ENCODE measurements at regions not wholly inside any gene's neighbourhood (a gene's known extent, or its start where the extent isn't known, plus 50 kb on each side); places are given as distances from the start of the nearest gene placed in this dataset.

GRCh38 chr10:109250152-109250551 lies 673.2 kb downstream of the XPNPEP1 start:
- CTCF ChIA-PET = interaction anchor here (1.0 kb wide), 1 partner anchor 29 kb away, joined by 3 read pairs; no protein-coding TSS in a partner anchor
- POLR2A ChIA-PET = no interaction called here

GRCh38 chr10:109247814-109248213 lies 675.5 kb downstream of the XPNPEP1 start:
- H3K4me1 ChIP-seq (ENCODE audit: control insufficient read depth, insufficient read depth, low read length) = no peaks in the 10 kb centered on the region
- ChIA-PET CTCF (no interaction called here), POLR2A (no interaction called here)
- no peaks in the 10 kb centered on the region for H3K36me3 ChIP-seq (ENCODE audit: control insufficient read depth in 2 of 2, insufficient read depth in 1 of 2, low read length in 2 of 2)
- no peak overlapping the region for H3K27ac ChIP-seq (ENCODE audit: extremely low read depth, low read depth, low read length)
- H3K4me3 ChIP-seq (ENCODE audit: low read depth, low read length) = no peak overlapping the region
- H3K9me3 ChIP-seq (ENCODE audit: control insufficient read depth, insufficient read depth, low read depth, low read length) = no peaks in the 10 kb centered on the region
- TF ChIP-seq ZNF10 (tag by site-specific recombination; IDR thresholded peaks at IDR 0.05) (no peak), ZNF157 (tag by site-specific recombination; IDR thresholded peaks at IDR 0.05) (no peak), BCL6B (tag by site-specific recombination; IDR thresholded peaks at IDR 0.05) (no peak)

More at GRCh38 chr10:109250152-109250551, 673.2 kb downstream of the XPNPEP1 start:
- no peak for TF ChIP-seq ZNF776 (tag by site-specific recombination; IDR thresholded peaks at IDR 0.05; ENCODE audit: borderline replicate concordance)
- no peak for TF ChIP-seq ZNF112 (tag by site-specific recombination; IDR thresholded peaks at IDR 0.05)
- TF ChIP-seq ZNF792 (tag by site-specific recombination; IDR thresholded peaks at IDR 0.05) = no peak
- TF ChIP-seq ZNF18 (tag by site-specific recombination; IDR thresholded peaks at IDR 0.05) = no peak
- no peak for TF ChIP-seq ZNF639 (tag by site-specific recombination; IDR thresholded peaks at IDR 0.05)
- TF ChIP-seq ZNF157 (tag by site-specific recombination; IDR thresholded peaks at IDR 0.05) = no peak
- TF ChIP-seq PRDM1 (tag by site-specific recombination; IDR thresholded peaks at IDR 0.05) = no peak
- TF ChIP-seq ZNF571 (tag by site-specific recombination; IDR thresholded peaks at IDR 0.05) = no peak
- no peak for TF ChIP-seq ZNF623 (tag by site-specific recombination; IDR thresholded peaks at IDR 0.05)
- TF ChIP-seq ZNF184 (tag by site-specific recombination; IDR thresholded peaks at IDR 0.05) = no peak
- TF ChIP-seq ZNF76 (tag by site-specific recombination; IDR thresholded peaks at IDR 0.05; ENCODE audit: borderline replicate concordance, low read depth) = no peak
- TF ChIP-seq ZNF169 (tag by site-specific recombination; IDR thresholded peaks at IDR 0.05) = no peak
- no peak for TF ChIP-seq ZNF132 (tag by site-specific recombination; IDR thresholded peaks at IDR 0.05; ENCODE audit: borderline replicate concordance)
- no peak for TF ChIP-seq ZNF266 (tag by site-specific recombination; IDR thresholded peaks at IDR 0.05; ENCODE audit: low read depth)
- TF ChIP-seq ZNF214 (tag by site-specific recombination; IDR thresholded peaks at IDR 0.05; ENCODE audit: borderline replicate concordance) = no peak
- TF ChIP-seq ZNF148 (tag by site-specific recombination; IDR thresholded peaks at IDR 0.05; ENCODE audit: borderline replicate concordance) = no peak
- no peak for TF ChIP-seq INSM2 (tag by site-specific recombination; IDR thresholded peaks at IDR 0.05)
- no peaks in the 10 kb centered on the region for H3K9me3 ChIP-seq (ENCODE audit: control insufficient read depth, insufficient read depth, low read depth, low read length)
- no peak overlapping the region for H3K27ac ChIP-seq (ENCODE audit: extremely low read depth, low read depth, low read length)
- H3K36me3 ChIP-seq (ENCODE audit: control insufficient read depth in 2 of 2, insufficient read depth in 1 of 2, low read length in 2 of 2) = no peaks in the 10 kb centered on the region
- no peak overlapping the region for H3K4me3 ChIP-seq (ENCODE audit: low read depth, low read length)
- H3K4me1 ChIP-seq (ENCODE audit: control insufficient read depth, insufficient read depth, low read length) = no peaks in the 10 kb centered on the region
